Endothelial cell (in vitro differentiated cells): ENCODE measurements at regions not wholly inside any gene's neighbourhood (a gene's known extent, or its start where the extent isn't known, plus 50 kb on each side); places are given as distances from the start of the nearest gene placed in this dataset.

Experiments used
- DNase-seq: peaks from one replicate; pipeline ENCODE4 v3.0.0; 2021; ENCODE audit warnings: low spot score
- H3K27ac Mint-ChIP-seq: one replicate; pipeline ENCODE4 v1.8.0; 2021; ENCODE audit warnings: mixed read lengths, inconsistent platforms; ENCODE audit not compliant: unreplicated experiment
- H3K27me3 Mint-ChIP-seq: one replicate; pipeline ENCODE4 v1.8.0; 2021; ENCODE audit warnings: mild to moderate bottlenecking, moderate library complexity, mixed read lengths, inconsistent platforms; ENCODE audit not compliant: unreplicated experiment
- H3K36me3 Mint-ChIP-seq: one replicate; pipeline ENCODE4 v1.8.0; 2021; ENCODE audit warnings: mild to moderate bottlenecking, low read depth, mixed read lengths, inconsistent platforms; ENCODE audit not compliant: unreplicated experiment
- H3K4me1 Mint-ChIP-seq: one replicate; pipeline ENCODE4 v1.8.0; 2021; ENCODE audit warnings: mild to moderate bottlenecking, mixed read lengths, inconsistent platforms; ENCODE audit not compliant: unreplicated experiment
- H3K4me3 Mint-ChIP-seq: one replicate; pipeline ENCODE4 v1.8.0; 2021; ENCODE audit warnings: mild to moderate bottlenecking, mixed read lengths, inconsistent platforms; ENCODE audit not compliant: unreplicated experiment
- H3K9me3 Mint-ChIP-seq: one replicate; pipeline ENCODE4 v1.8.0; 2021; ENCODE audit warnings: mixed read lengths, inconsistent platforms; ENCODE audit not compliant: unreplicated experiment
- TF ChIP-seq, protein P1 (sequence below): fragments of 200-600 bp; sonication (generic); IDR thresholded peaks from one replicate; pipeline ENCODE4 v1.5.0; 2021; ENCODE audit warnings: antibody characterized with exemption; ENCODE audit not compliant: unreplicated experiment

- Mint-ChIP-seq H3K27me3 (no peaks in the 10 kb centered on the region), H3K4me3 (no peak overlapping the region), H3K27ac (no peak overlapping the region), H3K36me3 (no peaks in the 10 kb centered on the region), H3K4me1 (no peaks in the 10 kb centered on the region), H3K9me3 (no peaks in the 10 kb centered on the region)
- TF ChIP-seq, protein P1, sequence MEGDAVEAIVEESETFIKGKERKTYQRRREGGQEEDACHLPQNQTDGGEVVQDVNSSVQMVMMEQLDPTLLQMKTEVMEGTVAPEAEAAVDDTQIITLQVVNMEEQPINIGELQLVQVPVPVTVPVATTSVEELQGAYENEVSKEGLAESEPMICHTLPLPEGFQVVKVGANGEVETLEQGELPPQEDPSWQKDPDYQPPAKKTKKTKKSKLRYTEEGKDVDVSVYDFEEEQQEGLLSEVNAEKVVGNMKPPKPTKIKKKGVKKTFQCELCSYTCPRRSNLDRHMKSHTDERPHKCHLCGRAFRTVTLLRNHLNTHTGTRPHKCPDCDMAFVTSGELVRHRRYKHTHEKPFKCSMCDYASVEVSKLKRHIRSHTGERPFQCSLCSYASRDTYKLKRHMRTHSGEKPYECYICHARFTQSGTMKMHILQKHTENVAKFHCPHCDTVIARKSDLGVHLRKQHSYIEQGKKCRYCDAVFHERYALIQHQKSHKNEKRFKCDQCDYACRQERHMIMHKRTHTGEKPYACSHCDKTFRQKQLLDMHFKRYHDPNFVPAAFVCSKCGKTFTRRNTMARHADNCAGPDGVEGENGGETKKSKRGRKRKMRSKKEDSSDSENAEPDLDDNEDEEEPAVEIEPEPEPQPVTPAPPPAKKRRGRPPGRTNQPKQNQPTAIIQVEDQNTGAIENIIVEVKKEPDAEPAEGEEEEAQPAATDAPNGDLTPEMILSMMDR: no peak
- no peak for DNase-seq
Measured at GRCh38 chr4:166657261-166657660, 577.0 kb downstream of the SPOCK3 start.

GRCh38 chr4:166658585-166658984, 575.7 kb downstream of the SPOCK3 start:
- Mint-ChIP-seq H3K36me3 (no peaks in the 10 kb centered on the region), H3K9me3 (no peaks in the 10 kb centered on the region), H3K27me3 (no peaks in the 10 kb centered on the region), H3K4me1 (no peaks in the 10 kb centered on the region), H3K4me3 (no peak overlapping the region), H3K27ac (no peak overlapping the region)
- TF ChIP-seq, protein P1: no peak
- no peak for DNase-seq

DNA sequence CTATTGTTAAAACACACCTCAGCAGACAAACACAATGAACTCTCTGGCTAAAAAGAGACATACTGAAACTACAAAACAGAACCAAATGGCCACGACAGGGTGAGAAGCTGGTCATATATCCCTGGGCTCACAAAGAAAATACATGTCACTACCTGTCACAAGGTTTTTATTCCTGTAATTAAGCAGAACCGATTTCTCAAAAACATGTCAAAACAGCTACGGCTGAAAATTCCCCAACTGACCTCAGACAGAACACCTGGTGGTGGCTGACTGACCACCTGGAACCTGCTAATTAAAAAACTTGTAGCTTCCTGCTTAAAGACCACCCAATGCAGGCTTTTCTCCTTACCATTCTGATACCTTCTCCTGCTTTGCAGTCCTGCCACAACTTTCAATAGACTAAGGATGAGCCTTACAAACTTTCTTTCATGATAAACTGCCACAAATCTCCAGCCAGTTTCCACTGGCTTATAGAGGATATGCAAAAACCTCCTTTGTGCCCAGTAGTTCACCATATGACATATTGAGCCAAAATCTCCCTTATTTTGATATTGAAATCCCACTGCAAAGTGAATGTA, 571.9 kb downstream of the SPOCK3 start:
- H3K27me3 Mint-ChIP-seq: no peaks in the 10 kb centered on the region
- H3K4me1 Mint-ChIP-seq: no peaks in the 10 kb centered on the region
- H3K36me3 Mint-ChIP-seq: no peaks in the 10 kb centered on the region
- TF ChIP-seq, protein P1: no peak
- no peaks in the 10 kb centered on the region for H3K9me3 Mint-ChIP-seq
- DNase-seq: no peak
- no peak overlapping the region for H3K4me3 Mint-ChIP-seq
- no peak overlapping the region for H3K27ac Mint-ChIP-seq

DNA sequence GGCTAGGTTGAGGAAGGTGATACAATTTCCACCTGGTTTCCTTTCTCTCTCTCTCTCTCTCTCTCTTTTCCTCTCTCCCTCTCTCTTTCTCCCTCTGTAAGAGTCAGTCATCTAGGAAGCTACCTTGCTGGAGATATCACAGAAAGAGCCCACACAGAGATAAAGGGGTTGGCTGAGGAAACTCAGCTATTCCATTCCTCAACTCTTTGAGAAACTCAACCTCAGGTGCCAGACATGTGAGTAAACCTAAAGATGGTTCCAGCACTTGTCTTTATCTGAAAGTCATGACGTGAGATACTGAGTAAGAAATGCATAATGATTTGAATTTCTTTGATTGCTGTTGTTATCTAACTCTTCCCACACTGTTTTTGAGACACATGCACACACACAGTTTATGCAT, 564.0 kb downstream of the SPOCK3 start:
- Mint-ChIP-seq H3K27me3 (no peaks in the 10 kb centered on the region), H3K27ac (no peak overlapping the region), H3K36me3 (no peaks in the 10 kb centered on the region), H3K4me3 (no peak overlapping the region), H3K9me3 (no peaks in the 10 kb centered on the region), H3K4me1 (no peaks in the 10 kb centered on the region)
- DNase-seq: no peak
- TF ChIP-seq, protein P1: no peak

DNA sequence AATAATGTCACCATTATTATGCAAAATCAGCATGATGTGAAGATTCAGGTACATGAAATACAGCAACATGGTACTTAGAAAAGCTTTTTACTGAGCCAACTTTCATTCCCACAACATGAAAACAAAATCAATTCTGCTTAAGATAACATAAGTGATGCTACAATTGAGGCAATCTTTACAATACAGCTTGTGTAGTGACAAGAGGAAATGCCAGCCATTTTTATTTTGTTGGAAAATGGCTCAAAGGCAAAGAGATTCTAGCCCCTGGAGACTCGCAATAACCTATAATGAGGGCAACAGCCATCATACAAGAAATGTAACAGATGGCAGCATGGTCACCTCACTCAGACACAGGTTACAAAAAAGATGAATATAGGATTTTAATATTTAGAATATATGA, 560.4 kb downstream of the SPOCK3 start:
- no peak overlapping the region for H3K27ac Mint-ChIP-seq
- TF ChIP-seq, protein P1: no peak
- H3K4me3 Mint-ChIP-seq: no peak overlapping the region
- no peaks in the 10 kb centered on the region for H3K27me3 Mint-ChIP-seq
- H3K9me3 Mint-ChIP-seq: no peaks in the 10 kb centered on the region
- no peak for DNase-seq
- no peaks in the 10 kb centered on the region for H3K36me3 Mint-ChIP-seq
- H3K4me1 Mint-ChIP-seq: no peaks in the 10 kb centered on the region
